Right ventricle myocardium superior (tissue), 1 donor: ENCODE measurements at regions not wholly inside any gene's neighbourhood (a gene's known extent, or its start where the extent isn't known, plus 50 kb on each side); places are given as distances from the start of the nearest gene placed in this dataset.
"Not testable (repeated sequence)": the region's sequence is repeated elsewhere in the genome, so short reads cannot be mapped to it uniquely, and the experiment has no call there.

Source experiments
- ATAC-seq: fragments of 200-7000 bp; cut with Tn5 transposase; one replicate; pipeline ENCODE4 v1.9.1; 2020; ENCODE audit warnings: mild to moderate bottlenecking; ENCODE audit not compliant: poor library complexity
- DNase-seq: peaks from one replicate; pipeline ENCODE4 v3.0.0-alpha.2; 2020
- intact Hi-C: fragments of 100-400 bp; cut with DNase I; formaldehyde crosslinking; loops from one replicate; pipeline ENCODE4 v1.11.2; 2022
- donor health status: DM: no; HTN: yes; CAD: no; lungs with severe emphysema.

DNA sequence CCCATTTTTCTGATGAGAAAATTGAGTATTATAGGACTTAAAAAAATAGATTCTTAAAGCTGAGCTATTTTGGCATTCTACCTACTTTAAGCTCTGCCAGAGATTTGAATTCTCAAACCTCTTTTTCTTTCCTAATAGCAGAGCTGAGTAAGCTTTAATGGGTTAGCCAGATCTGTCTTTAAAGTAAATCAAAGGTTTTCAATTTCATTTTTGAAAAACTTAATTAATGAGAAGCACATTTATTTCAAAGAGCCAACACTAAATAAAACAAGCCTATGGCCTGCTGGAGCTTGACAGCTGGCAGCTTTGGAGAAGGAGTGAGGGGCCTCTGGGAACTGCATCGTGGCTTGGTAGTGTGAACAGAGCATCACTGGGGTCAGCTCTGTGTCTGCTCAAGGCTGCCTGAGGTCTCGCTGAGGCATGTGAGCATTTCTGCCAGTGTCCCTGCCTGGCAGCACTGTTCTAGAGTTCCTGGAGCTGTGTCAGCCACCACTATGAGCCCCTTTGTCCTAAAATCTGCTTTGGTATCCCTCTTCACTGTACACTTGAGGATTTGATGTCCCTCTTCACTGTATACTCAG lies 50.4 kb upstream of the PRSS23 start:
- no peak for DNase-seq
- intact Hi-C loops = no loop called here
- ATAC-seq = no peak

DNA sequence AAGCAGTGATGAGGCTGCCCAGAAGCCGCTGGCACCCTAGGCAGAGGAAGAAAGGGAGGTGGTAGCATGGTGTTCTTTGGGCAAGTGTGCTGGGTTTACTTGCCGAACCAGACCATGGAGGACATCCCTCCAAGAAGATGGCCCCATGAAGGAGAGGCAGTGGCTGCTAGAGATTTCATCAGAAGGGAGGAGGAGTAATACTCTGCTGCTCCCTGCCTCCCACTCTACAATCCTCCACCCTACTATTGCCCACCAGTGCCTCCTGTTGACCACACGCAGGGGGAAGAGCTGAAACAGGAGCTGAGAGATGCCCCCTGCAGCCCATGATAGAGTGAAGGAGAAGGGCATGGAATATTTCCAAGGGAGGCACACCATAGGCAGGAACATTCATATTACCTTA lies 51.0 kb upstream of the PRSS23 start:
- intact Hi-C loops = no loop called here
- no peak for DNase-seq
- ATAC-seq = no peak

DNA sequence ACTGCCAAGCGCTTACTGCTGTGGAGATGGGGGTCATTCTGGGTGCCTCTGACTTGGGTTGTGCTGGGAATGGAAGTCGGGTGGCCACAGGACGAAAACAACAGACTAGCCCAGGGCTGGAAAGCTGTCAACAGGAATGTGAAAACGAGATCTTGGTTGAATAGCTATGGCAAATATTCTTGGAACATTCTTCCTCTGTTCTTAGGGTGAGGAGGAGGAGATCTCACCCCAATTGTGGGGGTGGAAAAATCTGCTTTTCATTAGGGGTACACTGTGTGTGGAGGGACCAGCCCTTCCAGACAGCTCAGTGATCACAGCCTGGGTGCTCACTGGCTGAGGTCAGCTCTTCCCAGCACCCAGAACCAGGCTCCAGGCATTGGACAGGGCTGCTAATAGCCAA lies 52.0 kb upstream of the PRSS23 start:
- ATAC-seq = no peak
- intact Hi-C loops = no loop called here
- DNase-seq = no peak

DNA sequence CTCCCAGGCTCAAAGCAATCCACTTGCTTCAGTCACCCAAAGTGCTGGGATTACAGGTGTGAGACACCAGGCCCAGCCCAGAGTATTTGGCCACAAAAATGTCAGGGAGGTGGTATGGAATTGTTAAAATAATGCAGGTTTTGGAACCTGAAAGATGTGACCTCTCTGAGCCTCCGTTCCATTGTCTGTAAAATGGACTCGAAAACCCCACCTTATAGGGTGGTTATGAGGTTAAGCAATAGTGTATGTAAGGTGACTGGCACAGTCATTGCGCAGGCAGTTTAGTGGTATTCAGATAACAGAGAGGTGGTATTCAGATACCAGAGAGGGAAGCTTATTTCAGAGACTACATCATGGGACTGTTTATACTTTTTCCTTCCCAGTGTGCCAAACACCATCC lies 52.5 kb upstream of the PRSS23 start:
- ATAC-seq = no peak
- DNase-seq = no peak
- intact Hi-C loops = no loop called here

DNA sequence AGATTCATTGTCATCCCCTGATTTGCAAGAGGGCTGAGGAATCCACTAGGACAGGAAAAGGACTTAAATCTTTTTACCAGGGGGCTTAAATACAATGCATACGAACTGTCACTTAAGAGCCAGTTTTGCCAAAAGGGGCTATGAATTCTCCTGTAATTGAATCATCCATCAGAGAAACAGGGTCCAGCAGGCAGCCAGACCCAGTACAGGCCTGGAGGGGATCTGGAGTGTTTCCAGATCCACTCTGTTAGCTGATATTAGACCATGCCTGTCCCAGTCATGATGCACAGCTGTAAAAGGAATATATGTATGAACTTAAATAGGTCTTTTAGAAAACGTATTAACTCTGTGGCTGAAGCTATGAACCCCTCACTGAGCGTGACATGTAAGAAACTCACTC lies 53.8 kb upstream of the PRSS23 start:
- ATAC-seq = no peak
- no peak for DNase-seq
- intact Hi-C loops = no loop called here

DNA sequence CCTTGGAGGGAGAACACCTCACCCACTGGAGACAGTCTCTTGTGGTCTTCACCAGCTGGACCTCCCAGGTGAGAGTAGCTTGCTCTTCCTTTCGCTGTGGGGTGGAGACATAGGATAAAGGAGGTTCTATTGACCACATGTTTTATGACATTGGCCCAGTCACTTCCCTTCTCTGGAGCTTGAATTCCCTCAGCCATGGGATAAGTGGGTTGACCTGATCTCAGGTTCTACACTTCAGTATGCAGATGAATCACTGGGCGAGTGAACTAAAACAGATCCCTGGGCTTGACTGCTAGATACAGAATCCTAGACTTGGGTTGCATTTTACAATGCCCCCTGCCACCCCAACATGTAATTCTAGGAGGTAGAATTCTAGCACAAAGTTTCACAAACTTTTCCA lies 54.8 kb upstream of the PRSS23 start:
- ATAC-seq = no peak
- intact Hi-C loops = no loop called here
- DNase-seq = no peak

DNA sequence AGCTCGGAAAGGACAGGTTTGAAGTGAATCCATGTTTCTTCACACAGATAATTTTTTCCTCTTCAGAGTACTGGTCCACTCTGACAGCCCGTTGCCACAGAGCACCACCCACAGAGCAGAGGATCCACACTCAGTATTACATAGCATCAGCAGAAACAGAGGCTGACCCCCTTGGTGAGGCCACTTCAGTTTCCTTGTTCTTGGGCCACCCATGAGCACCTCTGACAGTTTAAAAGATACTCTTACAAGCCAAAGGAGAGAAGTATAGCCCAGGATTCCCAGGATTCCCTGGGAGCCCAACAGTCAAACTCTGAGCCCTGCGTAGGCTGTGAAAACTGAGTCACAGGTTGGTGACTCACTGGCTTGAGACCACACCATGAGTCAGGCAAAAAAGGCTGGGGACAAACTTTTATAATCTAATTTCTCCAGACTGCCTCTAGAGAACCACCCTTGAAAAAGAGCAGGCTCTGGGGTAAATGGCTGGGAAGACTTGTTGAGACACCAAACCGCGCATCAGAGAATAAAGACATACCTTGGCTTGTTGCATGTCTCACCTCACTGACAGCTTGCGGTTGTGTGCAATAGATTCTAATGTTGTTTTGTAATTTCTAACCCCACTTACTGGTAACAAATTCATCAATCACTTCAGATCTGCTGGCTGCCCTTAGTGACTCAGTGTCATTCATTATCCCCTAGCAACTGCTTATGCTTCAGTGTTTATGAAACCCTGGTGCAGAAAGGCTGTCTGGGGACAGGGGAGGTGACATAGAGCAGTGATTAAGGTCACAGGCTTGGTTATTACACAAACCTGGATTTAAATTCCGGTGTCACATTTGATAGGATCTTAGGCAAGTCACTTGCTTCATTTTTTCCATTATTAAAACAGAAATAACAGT lies 56.9 kb upstream of the PRSS23 start:
- peak; percentile 27 for ATAC-seq
- intact Hi-C loops = no loop called here

DNA sequence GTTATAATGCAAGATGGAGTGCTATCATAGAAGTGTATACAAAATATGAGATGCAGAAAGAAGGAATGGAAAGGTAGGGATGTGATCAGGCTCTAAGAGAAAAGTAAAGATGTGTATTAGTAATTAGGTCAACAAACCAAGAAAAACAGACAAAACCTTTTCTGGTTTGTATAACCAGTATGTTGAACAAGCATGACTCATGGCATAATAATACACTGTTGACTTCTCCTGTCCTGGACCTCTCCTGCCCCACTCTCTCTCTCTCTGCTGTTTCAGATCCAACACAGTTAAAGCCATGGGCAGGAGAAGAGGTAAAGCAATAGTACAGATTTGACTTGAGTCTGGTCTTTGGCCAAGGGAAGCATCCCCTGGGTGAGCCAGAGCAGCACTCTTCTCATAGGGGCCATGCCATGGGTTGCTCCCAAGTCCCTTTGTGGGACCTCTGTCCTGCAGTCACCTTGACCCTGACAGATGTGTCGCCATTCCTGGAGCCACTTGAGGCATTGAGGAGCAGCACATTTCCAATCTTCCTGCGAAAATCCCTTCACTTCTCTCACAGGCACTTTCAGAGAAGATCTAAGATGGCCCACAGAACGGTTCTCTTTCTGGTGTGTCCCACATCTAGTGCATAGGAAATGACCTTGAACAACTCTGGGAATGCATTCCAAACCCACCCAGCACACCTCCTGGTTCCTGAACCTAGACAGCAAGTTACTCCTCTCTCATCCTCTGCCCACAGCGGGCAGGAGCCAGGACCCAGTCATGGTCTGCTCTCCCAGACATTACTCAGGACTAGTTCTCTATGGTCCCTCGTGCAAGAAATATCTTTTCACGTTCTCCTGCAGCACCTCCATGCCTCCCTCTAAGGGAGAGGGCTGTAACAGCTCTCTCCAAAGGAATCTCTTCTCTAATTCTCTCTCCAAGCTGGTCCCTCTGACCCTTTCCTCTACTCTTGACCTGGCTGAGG lies 58.2 kb upstream of the PRSS23 start:
- no peak for DNase-seq
- intact Hi-C loops = no loop called here
- no peak for ATAC-seq

More for the DNA sequence above, 56.9 kb upstream of the PRSS23 start:
- no peak for DNase-seq

DNA sequence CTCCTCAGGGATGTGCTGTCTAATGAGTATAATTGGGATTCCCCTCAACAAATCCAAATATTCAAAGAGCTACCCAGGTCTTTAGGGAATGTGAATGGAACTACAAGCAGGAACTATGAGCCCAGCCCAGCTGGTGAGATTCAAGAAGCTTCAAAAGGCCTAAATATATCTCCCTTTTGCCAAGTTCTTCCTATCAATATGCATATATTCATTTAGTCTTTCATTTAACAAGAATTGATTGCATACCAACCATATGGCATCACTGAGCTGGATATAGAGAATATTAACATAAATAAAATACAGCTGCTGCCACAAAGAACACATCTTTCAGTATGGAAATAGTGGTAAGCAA lies 58.9 kb upstream of the PRSS23 start:
- intact Hi-C loops = no loop called here
- ATAC-seq = no peak
- DNase-seq = no peak

DNA sequence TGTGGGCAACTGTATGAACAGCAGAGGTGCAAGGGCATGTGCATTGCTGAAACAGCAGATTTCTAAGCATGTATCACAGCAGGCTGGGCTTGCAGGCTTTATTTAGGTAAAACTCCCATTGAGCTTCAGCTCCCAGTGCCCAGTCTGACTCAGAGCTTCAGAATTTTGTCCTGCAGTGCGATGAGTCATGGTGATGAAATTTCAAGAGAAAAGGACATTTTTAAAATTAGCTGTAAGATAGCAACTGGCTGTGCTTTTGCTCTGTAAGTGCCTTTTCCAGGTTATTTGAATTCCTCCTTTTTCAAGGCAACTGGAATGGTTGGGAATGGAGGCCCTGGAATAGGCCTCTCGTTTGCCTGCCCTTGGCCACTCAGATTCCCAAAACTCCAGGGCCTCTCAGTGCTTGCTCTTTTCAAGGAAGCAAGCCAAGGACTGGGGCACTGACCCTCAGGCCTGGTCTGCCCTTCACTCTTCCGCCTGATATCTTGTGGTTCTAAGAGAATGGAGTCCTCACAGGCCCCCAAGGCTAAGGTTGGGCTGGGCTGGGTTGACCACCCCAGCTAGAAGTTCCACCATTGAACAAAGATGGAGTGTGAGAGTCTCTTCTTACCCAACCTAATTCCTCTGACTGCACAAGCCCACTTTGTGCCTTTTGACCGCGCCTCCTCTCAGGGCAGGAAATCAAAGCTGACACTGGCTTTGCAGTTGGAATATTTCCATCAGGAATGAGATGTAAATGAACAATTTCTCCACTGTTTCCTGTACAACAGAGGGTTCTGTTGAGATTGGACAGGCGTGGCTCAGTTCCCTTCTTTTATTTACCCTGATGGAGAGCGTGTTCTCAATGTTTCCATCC lies 59.5 kb upstream of the PRSS23 start:
- intact Hi-C loops = no loop called here
- DNase-seq (peak; percentile 42), ATAC-seq (peak; percentile 81)

DNA sequence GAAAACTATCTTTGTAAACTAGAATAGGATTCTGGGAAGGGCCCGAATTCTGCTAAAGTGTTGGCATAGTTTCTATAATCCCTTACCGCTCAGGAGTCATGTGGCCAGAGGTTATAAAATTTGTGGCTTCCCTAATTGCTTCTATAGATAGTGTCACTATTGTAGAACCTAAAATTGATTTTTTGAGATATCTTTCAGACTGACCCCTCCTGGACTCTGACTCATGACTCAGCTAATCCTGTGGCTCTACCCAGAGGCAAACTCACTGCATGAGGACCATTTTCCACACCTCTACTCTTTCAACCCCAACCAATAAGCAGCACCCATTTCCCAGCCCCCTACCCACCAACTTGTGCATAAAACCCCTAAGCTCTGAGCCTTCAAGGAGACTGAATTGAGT lies 61.8 kb upstream of the PRSS23 start:
- DNase-seq (no peak), ATAC-seq (no peak)
- intact Hi-C loops = no loop called here

DNA sequence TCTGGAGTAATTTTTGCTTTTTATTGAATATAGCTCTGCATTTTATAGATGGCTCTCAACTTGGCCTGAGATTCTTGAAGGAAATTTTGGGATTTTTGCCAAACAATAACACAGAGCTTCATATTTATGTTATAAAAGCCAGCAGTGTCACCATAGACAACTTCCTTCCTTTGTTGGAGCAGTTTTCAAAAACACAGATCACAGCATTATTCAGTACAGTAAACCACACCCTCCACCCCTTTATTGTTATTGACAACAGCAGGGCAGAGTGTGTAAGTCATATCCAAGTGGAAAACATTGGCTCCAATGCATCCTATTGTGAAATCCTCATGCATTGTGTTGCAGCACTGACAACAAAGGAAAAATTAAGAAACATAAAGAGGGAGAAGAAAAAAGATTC lies 62.6 kb upstream of the PRSS23 start:
- ATAC-seq = no peak
- no peak for DNase-seq
- intact Hi-C loops = no loop called here

DNA sequence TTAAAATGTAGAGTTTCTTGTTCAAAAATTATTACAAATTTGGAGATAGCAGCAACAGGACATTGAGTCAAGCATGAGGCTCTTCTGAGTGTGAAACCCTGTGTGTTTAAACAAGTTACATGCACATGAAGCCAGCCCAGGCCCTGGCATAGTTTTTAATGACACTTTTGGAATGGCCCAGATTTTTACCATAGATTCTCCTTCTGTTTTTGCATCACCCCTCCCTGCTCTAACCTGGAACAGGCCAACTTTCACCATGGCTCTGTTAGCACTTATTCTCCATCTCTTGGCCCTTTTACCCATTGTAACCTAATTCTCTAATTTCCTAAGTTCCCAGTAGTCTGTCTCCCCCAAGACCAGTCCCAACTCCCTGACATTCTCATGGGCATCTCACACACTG lies 63.1 kb upstream of the PRSS23 start:
- no peak for ATAC-seq
- intact Hi-C loops = no loop called here
- no peak for DNase-seq

DNA sequence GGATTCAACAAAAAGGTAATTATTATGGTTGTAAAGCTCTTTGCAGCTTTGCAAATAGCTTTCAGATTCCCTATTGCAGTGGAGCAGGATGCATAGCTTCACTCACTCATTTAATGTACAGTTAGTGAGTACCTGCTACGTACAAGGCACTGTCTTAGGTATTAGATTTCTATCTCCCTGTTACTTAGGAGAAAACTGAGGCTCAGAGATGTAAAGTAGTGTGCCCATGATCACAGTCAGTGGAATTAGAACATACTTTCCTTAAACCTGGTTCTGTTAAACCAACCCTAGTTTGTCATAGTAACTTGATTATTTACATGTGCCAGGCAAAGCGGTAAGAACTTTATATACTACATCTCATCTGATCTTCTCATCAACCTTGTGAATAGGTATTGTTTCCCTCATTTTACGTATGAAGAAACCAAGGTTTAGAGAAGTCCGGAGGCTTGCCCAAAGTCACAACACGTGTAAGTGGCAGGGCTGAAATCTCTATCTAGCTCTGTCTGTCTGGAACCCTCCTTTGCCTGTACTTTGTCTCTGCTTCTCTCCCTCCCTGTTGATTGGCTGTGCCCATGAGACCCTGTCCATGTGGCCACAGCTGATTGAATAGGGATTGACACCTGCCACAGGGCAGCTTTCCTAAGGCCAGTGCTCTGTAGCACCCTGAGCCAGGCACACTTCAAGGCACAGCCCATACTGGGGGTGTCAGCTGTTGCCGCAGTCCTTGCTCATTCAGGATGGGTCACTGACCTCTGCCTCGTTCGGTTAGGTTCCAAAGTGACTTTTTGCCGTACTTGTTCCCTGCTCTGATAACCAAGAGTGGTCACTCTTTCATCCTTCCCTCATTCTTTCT lies 63.8 kb upstream of the PRSS23 start:
- intact Hi-C loops = no loop called here

DNA sequence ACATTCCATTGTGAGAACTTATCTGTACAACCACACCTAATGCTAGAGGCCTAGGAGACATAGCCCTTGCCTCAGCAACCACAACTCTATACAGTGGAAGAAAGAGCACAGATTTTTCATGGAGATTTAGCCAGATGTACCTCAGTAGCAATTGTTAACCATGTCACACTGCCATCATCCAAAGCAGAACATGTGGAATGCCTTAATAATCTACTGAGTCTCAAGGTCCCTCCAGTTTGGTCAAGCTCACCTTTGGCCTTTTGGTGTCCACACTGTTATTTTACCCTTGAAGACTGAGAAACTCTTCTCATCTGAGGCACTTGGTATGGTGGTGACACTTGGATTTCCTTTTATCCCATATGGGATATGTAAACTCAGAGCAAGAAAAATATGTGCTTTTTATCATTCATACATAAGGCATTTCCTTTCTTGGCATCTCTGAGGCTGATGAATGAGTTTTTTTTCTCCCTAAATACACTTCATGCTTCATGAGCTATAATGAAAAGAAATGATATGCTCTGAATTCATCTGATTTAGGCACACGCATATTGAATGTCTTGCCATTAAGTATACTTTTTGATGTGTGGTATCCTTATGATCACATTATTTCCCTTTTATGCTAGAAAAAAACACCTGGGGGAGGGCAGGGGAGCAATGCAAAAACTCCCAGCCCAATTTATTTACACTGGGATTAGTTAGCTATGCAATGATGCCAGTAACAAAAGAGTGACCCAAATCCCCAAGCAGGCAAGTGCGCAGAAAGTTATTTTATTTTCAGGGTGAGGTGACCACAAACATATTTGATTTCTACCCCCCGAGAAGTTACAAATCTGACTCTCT lies 63.3 kb upstream of the ME3 start:
- DNase-seq (no peak), ATAC-seq (no peak)
- intact Hi-C loops = no loop called here

More for the DNA sequence above, 63.8 kb upstream of the PRSS23 start:
- ATAC-seq (no peak), DNase-seq (no peak)

DNA sequence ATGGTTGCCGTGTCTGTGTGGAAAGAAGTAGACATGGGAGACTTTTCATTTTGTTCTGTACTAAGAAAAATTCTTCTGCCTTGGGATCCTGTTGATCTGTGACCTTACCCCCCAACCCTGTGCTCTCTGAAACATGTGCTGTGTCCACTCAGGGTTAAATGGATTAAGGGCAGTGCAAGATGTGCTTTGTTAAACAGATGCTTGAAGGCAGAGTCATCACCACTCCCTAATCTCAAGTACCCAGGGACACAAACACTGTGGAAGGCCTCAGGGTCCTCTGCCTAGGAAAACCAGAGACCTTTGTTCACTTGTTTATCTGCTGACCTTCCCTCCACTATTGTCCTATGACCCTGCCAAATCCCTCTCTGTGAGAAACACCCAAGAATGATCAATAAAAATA lies 60.3 kb upstream of the ME3 start:
- DNase-seq, ATAC-seq: not testable (repeated sequence)

DNA sequence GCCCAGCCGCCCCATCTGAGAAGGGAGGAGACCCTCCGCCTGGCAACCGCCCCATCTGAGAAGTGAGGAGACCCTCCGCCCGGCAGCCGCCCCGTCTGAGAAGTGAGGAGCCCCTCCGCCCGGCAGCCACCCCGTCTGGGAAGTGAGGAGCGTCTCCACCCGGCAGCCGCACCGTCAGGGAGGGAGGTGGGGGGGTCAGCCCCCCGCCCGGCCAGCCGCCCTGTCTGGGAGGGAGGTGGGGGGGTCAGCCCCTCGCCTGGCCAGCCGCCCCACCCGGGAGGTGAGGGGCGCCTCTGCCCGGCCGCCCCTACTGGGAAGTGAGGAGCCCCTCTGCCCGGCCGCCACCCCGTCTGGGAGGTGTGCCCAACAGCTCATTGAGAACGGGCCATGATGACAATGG lies 59.9 kb upstream of the ME3 start:
- DNase-seq, ATAC-seq, intact Hi-C loops: not testable (repeated sequence)

More for the DNA sequence above, 60.3 kb upstream of the ME3 start:
- intact Hi-C loops = not testable (repeated sequence)
